ENCODE measurements at regions not wholly inside any gene's neighbourhood (a gene's known extent, or its start where the extent isn't known, plus 50 kb on each side); places are given as distances from the start of the nearest gene placed in this dataset.

DNA sequence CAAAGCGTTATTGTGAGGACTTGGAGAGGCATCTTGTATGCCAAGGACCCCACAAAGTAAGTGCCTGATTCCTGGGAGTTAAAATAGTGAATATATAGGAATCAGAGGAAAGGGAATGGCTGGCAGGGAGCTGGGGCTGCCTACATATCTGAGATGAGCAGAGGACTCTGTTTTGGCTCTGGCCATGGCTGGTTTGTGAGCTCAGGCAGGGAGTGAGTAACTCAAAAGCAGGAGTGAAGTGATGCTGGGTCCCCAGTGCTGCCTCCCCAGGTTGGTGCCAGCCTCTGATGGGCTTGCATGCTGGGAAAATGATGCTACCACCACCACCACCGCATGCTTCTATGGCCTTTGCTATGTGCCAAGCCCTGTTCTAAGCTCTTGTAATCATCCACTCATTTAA is 246.0 kb upstream of the MVB12B start:
- TF ChIP-seq, protein P1, sequence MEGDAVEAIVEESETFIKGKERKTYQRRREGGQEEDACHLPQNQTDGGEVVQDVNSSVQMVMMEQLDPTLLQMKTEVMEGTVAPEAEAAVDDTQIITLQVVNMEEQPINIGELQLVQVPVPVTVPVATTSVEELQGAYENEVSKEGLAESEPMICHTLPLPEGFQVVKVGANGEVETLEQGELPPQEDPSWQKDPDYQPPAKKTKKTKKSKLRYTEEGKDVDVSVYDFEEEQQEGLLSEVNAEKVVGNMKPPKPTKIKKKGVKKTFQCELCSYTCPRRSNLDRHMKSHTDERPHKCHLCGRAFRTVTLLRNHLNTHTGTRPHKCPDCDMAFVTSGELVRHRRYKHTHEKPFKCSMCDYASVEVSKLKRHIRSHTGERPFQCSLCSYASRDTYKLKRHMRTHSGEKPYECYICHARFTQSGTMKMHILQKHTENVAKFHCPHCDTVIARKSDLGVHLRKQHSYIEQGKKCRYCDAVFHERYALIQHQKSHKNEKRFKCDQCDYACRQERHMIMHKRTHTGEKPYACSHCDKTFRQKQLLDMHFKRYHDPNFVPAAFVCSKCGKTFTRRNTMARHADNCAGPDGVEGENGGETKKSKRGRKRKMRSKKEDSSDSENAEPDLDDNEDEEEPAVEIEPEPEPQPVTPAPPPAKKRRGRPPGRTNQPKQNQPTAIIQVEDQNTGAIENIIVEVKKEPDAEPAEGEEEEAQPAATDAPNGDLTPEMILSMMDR (IDR thresholded peaks at IDR 0.05): no peak
- TF ChIP-seq POLR2A (IDR thresholded peaks at IDR 0.05): no peak
